ENCODE measurements at regions not wholly inside any gene's neighbourhood (a gene's known extent, or its start where the extent isn't known, plus 50 kb on each side); places are given as distances from the start of the nearest gene placed in this dataset.

DNA sequence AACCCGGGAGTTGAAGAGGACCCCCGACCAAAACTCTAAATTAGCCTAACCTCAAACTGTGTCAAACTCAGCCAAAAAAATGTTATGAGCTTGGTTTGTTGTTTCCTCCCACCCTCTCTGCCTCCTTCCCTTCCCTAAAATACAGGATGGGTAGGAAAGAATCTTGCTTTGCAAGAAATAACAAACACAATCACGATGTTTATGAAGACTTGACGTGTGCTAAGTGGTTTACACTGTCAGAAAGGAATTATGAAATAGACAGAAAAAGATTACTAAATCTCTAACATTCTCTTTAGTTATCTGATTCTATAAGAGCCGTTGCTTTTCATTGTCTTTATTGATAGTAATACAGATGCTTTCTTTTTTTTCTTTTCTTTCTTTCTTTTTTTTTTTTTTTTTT is 285.1 kb downstream of the BMP7 start:
- intact Hi-C loops (cut with DNase I) = no loop called here
- Histone ChIP-seq H3K27me3 (ENCODE audit: low read depth) (no peaks in the 10 kb centered on the region), H3K27ac (no peak overlapping the region), H3K4me3 (no peak overlapping the region), H3K36me3 (no peaks in the 10 kb centered on the region), H3K9me3 (peaks cover 5% of the 10 kb centered on the region), H3K4me1 (no peaks in the 10 kb centered on the region)
- TF ChIP-seq, protein P1, sequence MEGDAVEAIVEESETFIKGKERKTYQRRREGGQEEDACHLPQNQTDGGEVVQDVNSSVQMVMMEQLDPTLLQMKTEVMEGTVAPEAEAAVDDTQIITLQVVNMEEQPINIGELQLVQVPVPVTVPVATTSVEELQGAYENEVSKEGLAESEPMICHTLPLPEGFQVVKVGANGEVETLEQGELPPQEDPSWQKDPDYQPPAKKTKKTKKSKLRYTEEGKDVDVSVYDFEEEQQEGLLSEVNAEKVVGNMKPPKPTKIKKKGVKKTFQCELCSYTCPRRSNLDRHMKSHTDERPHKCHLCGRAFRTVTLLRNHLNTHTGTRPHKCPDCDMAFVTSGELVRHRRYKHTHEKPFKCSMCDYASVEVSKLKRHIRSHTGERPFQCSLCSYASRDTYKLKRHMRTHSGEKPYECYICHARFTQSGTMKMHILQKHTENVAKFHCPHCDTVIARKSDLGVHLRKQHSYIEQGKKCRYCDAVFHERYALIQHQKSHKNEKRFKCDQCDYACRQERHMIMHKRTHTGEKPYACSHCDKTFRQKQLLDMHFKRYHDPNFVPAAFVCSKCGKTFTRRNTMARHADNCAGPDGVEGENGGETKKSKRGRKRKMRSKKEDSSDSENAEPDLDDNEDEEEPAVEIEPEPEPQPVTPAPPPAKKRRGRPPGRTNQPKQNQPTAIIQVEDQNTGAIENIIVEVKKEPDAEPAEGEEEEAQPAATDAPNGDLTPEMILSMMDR (IDR thresholded peaks at IDR 0.05) = no peak
- DNase-seq (no peak), ATAC-seq (no peak)

DNA sequence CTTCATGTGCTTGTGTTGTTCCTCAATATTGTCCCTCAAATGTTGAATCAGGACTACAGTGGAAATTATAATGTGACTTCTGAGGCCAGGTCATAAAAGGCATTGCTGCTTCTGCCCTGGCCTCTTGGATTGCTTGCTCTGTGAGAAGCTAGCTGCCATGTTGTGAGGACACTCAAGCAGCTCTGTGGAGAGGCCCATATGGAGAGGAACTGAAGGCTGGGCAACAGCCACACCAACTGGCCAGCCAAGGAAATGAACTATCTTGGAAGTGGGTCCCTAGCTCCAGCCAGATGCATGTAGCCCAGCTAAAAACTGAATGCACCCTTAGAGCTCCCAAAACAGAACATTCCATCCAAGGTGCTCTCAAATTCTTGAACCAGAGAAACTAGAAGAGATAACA is 282.6 kb downstream of the BMP7 start:
- ATAC-seq (no peak), DNase-seq (no peak)
- Histone ChIP-seq H3K27me3 (ENCODE audit: low read depth) (peaks cover 11% of the 10 kb centered on the region), H3K36me3 (no peaks in the 10 kb centered on the region), H3K27ac (no peak overlapping the region), H3K4me1 (no peaks in the 10 kb centered on the region), H3K9me3 (peaks cover 5% of the 10 kb centered on the region), H3K4me3 (no peak overlapping the region)
- intact Hi-C loops (cut with DNase I) = no loop called here
- TF ChIP-seq, protein P1 (IDR thresholded peaks at IDR 0.05) = no peak

DNA sequence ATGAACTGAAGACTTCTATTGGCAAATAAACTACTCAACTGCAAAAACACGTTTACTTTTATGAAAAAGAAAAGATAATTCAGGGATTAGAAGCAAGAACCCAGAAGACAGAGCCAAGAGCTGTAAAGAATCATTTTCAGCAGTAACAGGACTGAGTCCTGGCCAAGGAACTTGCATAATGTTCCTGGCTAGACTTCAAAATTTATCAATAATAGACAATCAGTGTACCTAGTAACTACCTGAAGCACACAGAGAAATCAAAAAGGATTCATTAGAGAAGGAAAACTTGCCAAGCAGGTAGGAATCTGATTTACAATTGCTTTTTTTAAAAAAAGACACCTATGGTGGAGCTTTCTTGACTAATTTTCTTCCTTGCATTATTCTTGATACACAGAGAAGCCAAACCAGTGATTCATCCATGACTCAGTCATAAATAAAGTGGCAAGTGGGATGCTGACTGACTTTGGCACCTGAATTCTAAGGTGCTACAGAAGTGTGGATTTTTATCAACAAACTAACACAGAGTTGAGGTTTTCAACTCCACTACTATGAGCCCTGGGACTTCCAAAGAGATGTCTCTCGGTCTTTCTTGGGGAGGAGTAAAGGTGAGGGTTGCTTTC is 281.3 kb downstream of the BMP7 start:
- peaks cover 11% of the 10 kb centered on the region for H3K27me3 ChIP-seq (ENCODE audit: low read depth)
- intact Hi-C loops (cut with DNase I) = no loop called here
- H3K27ac ChIP-seq = no peak overlapping the region
- TF ChIP-seq, protein P1 (IDR thresholded peaks at IDR 0.05) = no peak
- H3K4me1 ChIP-seq = no peaks in the 10 kb centered on the region
- ATAC-seq = no peak
- no peaks in the 10 kb centered on the region for H3K36me3 ChIP-seq
- no peak overlapping the region for H3K4me3 ChIP-seq
- DNase-seq = no peak
- H3K9me3 ChIP-seq = peaks cover 5% of the 10 kb centered on the region

DNA sequence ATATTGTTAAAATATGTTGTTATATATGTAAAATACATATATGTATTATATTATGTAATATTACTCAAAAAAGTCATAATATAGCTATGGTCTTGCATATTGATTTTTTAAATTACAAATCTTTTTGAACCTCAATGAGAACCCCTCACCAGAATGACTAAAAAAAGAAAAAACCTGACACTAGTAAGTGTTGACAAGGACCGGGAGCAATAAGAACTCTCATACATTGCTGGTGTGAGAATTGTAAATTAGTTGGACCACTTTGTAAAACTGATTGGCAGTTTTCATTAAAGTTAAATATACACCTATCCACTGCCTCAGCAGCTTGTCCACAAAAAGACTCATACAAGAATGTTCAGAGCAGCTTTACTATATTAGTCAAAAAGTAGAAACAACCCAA is 280.0 kb downstream of the BMP7 start:
- TF ChIP-seq, protein P1 (IDR thresholded peaks at IDR 0.05) = no peak
- DNase-seq = no peak
- Histone ChIP-seq H3K9me3 (peaks cover 5% of the 10 kb centered on the region), H3K27me3 (ENCODE audit: low read depth) (peaks cover 11% of the 10 kb centered on the region), H3K36me3 (no peaks in the 10 kb centered on the region), H3K4me1 (no peaks in the 10 kb centered on the region), H3K27ac (no peak overlapping the region), H3K4me3 (no peak overlapping the region)
- intact Hi-C loops (cut with DNase I) = no loop called here
- no peak for ATAC-seq

DNA sequence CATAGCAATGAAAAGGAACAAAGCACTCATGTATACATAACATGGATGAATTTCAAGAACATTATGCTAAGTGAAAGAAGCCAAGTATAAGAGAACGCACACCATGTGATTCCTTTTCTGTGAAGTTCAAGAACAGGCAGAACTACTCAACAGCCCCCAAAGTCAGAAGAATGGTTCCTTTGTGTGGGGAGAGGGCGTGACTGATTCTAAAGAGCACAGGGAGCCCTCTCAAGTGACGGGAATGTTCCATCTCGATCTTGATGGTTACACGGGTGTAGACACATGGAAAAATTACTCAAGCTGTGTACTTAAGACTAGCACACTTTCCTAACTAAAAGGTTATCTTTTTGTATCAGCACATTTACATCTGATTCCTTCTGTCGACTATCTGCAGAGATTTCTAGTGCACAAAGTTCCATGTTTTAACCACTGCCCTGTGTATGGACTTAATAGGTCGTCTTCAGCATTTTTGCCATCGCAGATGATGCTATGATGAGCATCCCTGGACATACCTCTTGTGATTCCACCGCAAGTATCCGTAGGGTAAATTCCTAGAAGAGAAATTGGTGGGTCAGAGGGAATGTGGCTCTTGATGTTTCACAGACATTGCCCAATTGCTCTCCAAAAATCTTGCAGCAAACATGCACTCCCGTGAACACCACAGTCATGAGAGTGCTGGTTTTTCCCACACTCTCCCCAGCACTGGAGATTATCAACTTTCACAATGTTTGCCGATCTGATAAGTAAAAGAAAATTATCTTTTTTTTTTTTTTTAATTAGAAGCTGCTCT is 279.3 kb downstream of the BMP7 start:
- no peak overlapping the region for H3K4me3 ChIP-seq
- peaks cover 5% of the 10 kb centered on the region for H3K9me3 ChIP-seq
- intact Hi-C loops (cut with DNase I) = no loop called here
- H3K36me3 ChIP-seq = no peaks in the 10 kb centered on the region
- no peak for DNase-seq
- TF ChIP-seq, protein P1 (IDR thresholded peaks at IDR 0.05) = no peak
- ATAC-seq = no peak
- H3K4me1 ChIP-seq = no peaks in the 10 kb centered on the region
- peaks cover 15% of the 10 kb centered on the region for H3K27me3 ChIP-seq (ENCODE audit: low read depth)
- no peak overlapping the region for H3K27ac ChIP-seq

Measured in lower lobe of right lung (tissue), 2 donors.